OCI-LY3 (cell line): ENCODE measurements at regions not wholly inside any gene's neighbourhood (a gene's known extent, or its start where the extent isn't known, plus 50 kb on each side); places are given as distances from the start of the nearest gene placed in this dataset.

Experiments
- H2AFZ ChIP-seq: fragments of 200-600, 300-600 bp; shearing (Covaris generic); 2 replicates; pipeline ENCODE4 v1.6.0; 2014; ENCODE audit warnings: antibody characterized with exemption, low read depth, low read length
- H3K27ac ChIP-seq: fragments of 200-600, 300-600 bp; sonication (generic); 2 replicates; pipeline ENCODE4 v1.5.1; 2014; ENCODE audit warnings: mild to moderate bottlenecking, low read length, moderate library complexity, mixed read lengths
- H3K27me3 ChIP-seq: fragments of 200-600, 300-600 bp; sonication (generic); 2 replicates; pipeline ENCODE4 v1.6.1; 2014; ENCODE audit warnings: low read depth, low read length, mixed read lengths
- H3K36me3 ChIP-seq: fragments of 200-600, 300-600 bp; sonication (generic); replicated peaks from 2 replicates; pipeline ENCODE3; 2014; ENCODE audit warnings: low read depth, low read length, mixed read lengths
- H3K4me1 ChIP-seq: fragments of 300-600, 200-600 bp; sonication (generic); 2 replicates; pipeline ENCODE4 v1.6.1; 2014; ENCODE audit warnings: low read length, mixed read lengths
- H3K4me2 ChIP-seq: fragments of 200-600, 300-600 bp; sonication (generic); 2 replicates; pipeline ENCODE4 v1.6.1; 2014; ENCODE audit warnings: low read length, mixed read lengths
- H3K4me3 ChIP-seq: fragments of 300-600, 200-600 bp; sonication (generic); 2 replicates; pipeline ENCODE4 v1.5.1; 2014; ENCODE audit warnings: antibody characterized with exemption, mild to moderate bottlenecking, low read length, moderate library complexity
- H3K79me2 ChIP-seq: fragments of 300-600, 200-600 bp; shearing (Covaris generic); 2 replicates; pipeline ENCODE4 v1.6.1; 2014; ENCODE audit warnings: mild to moderate bottlenecking, low read length, mixed read lengths
- H3K9ac ChIP-seq: fragments of 300-600, 200-600 bp; shearing (Covaris generic); 2 replicates; pipeline ENCODE4 v1.6.0; 2014; ENCODE audit warnings: mild to moderate bottlenecking, low read length, moderate library complexity
- H3K9me3 ChIP-seq: fragments of 200-600, 300-600 bp; shearing (Covaris generic); 2 replicates; pipeline ENCODE4 v1.6.1; 2014; ENCODE audit warnings: low read length, mixed read lengths; ENCODE audit not compliant: insufficient read depth
- H4K20me1 ChIP-seq: fragments of 200-600, 300-600 bp; sonication (generic); 2 replicates; pipeline ENCODE4 v1.6.1; 2016; ENCODE audit warnings: low read length, mixed read lengths; ENCODE audit not compliant: insufficient read depth
- EZH2phosphoT487 ChIP-seq: fragments of 200-600 bp; shearing (Covaris generic); IDR thresholded peaks from 2 replicates; pipeline ENCODE4 v1.6.1; 2018; ENCODE audit warnings: antibody characterized with exemption, mixed run types, low read depth
- TF ChIP-seq, protein P1 (sequence below): fragments of 200-600, 300-600 bp; sonication (generic); IDR thresholded peaks from 2 replicates; pipeline ENCODE4 v1.5.1; 2014; ENCODE audit warnings: antibody characterized with exemption, low read length, low read depth

DNA sequence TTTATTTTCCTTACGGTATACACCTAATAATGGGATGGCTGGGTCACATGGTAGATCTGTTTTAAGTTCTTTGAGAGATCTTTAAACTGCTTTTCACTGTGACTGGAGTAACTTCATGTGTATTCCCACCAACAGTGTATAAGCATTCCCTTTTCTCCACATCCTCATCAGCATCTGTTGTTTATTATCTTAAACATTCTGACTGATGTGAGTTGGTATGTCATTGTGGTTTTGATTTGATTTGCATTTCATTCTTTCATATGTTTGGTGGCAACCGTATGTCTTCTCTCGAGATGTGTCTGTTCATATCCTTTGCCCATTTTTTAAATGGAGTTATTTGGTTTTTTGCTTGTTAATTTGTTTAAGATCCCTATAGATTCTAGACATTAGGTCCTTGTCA, 114.8 kb downstream of the DDX3Y start:
- TF ChIP-seq, protein P1, sequence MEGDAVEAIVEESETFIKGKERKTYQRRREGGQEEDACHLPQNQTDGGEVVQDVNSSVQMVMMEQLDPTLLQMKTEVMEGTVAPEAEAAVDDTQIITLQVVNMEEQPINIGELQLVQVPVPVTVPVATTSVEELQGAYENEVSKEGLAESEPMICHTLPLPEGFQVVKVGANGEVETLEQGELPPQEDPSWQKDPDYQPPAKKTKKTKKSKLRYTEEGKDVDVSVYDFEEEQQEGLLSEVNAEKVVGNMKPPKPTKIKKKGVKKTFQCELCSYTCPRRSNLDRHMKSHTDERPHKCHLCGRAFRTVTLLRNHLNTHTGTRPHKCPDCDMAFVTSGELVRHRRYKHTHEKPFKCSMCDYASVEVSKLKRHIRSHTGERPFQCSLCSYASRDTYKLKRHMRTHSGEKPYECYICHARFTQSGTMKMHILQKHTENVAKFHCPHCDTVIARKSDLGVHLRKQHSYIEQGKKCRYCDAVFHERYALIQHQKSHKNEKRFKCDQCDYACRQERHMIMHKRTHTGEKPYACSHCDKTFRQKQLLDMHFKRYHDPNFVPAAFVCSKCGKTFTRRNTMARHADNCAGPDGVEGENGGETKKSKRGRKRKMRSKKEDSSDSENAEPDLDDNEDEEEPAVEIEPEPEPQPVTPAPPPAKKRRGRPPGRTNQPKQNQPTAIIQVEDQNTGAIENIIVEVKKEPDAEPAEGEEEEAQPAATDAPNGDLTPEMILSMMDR: no peak
- no peak for TF ChIP-seq EZH2phosphoT487
- H4K20me1 ChIP-seq: no peaks in the 10 kb centered on the region
- H3K27ac ChIP-seq: no peak overlapping the region
- H3K27me3 ChIP-seq: no peaks in the 10 kb centered on the region
- no peak overlapping the region for H3K9ac ChIP-seq
- no peak overlapping the region for H3K4me3 ChIP-seq
- no peaks in the 10 kb centered on the region for H3K36me3 ChIP-seq
- H2AFZ ChIP-seq: no peak overlapping the region
- H3K4me1 ChIP-seq: peaks cover 51% of the 10 kb centered on the region
- 0 out of 2 replicates have a peak overlapping the region, but pooled peaks have one; percentile 48 for H3K4me2 ChIP-seq
- no peaks in the 10 kb centered on the region for H3K79me2 ChIP-seq
- H3K9me3 ChIP-seq: no peaks in the 10 kb centered on the region

DNA sequence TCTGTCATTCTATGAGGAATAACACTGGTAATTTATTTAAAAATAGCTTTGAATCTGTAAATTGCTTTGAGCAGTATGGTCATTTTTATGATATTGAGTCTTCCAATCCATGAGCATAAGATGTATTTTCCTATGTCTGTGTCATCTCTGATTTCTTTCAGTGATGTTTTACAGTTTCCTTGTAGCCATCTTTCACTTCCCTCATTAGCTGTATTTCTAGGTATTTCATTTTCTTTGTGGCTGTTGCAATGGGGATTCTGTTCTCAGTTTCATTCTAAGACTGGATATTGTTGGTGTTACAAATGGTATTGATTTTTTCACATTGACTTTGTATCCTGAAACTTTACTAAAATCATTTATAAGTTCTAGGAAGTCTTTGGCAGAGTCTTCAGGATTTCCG, 116.2 kb downstream of the DDX3Y start:
- no peaks in the 10 kb centered on the region for H3K79me2 ChIP-seq
- no peak overlapping the region for H3K9ac ChIP-seq
- H3K4me3 ChIP-seq: no peak overlapping the region
- H3K4me2 ChIP-seq: peak overlapping the region; percentile 48; the same call in 1 of the 2 replicates
- H3K4me1 ChIP-seq: peaks cover 44% of the 10 kb centered on the region
- H3K9me3 ChIP-seq: no peaks in the 10 kb centered on the region
- no peak for TF ChIP-seq EZH2phosphoT487
- TF ChIP-seq, protein P1: no peak
- no peaks in the 10 kb centered on the region for H3K27me3 ChIP-seq
- peak overlapping the region; percentile 58 for H3K27ac ChIP-seq
- no peaks in the 10 kb centered on the region for H4K20me1 ChIP-seq
- no peaks in the 10 kb centered on the region for H3K36me3 ChIP-seq
- H2AFZ ChIP-seq: no peak overlapping the region

DNA sequence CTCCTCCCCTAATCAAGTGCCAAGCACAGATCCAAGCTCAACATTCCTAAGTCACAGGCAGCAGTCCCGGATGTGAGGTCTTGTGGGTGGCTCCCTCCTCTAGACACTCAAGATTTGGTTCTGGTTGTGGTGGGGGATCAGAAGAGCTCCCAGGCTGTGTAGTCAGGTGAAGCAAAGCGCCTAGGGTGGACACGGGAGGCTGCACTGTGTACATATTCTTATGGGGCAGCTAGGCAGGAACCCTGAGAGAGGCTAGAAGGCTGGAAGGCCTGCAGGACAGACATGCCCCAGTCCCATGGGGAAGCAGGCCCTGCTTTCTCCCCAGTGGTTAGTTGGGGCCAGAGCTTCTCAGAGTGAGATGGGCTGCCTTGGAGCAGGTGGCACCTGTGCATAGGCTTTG, 118.9 kb downstream of the DDX3Y start:
- Histone ChIP-seq H3K27me3 (no peaks in the 10 kb centered on the region), H2AFZ (no peak overlapping the region), H3K4me1 (peaks cover 36% of the 10 kb centered on the region), H3K79me2 (no peaks in the 10 kb centered on the region), H3K4me2 (no peak overlapping the region), H3K27ac (no peak overlapping the region), H3K9ac (no peak overlapping the region), H3K36me3 (no peaks in the 10 kb centered on the region), H3K9me3 (no peaks in the 10 kb centered on the region), H4K20me1 (no peaks in the 10 kb centered on the region), H3K4me3 (no peak overlapping the region)
- TF ChIP-seq EZH2phosphoT487: no peak
- TF ChIP-seq, protein P1: no peak

DNA sequence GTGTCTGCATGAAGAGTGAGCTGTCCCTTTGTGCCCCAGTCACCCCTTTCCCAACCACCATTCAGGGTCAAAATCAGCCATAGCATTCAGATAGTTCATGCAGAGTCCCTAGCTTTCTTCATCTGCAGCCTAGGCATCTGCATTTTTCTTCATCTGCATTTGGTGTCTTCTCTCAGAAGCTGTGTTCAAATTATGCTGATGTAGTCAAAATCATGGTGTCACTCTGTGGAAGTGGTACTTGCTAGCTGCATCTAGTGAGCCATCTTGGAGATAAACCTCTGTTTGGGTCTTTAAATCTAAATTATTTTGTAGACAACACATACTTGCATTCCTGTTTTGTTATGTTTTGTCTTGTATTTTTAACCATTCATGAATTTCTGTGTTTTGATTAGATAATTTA, 119.8 kb downstream of the DDX3Y start:
- no peak overlapping the region for H3K4me3 ChIP-seq
- H4K20me1 ChIP-seq: no peaks in the 10 kb centered on the region
- no peaks in the 10 kb centered on the region for H3K79me2 ChIP-seq
- no peak overlapping the region for H3K4me2 ChIP-seq
- peaks cover 34% of the 10 kb centered on the region for H3K4me1 ChIP-seq
- H3K27ac ChIP-seq: no peak overlapping the region
- no peak overlapping the region for H3K9ac ChIP-seq
- no peak overlapping the region for H2AFZ ChIP-seq
- no peaks in the 10 kb centered on the region for H3K9me3 ChIP-seq
- no peaks in the 10 kb centered on the region for H3K27me3 ChIP-seq
- H3K36me3 ChIP-seq: no peaks in the 10 kb centered on the region
- TF ChIP-seq, protein P1: no peak
- TF ChIP-seq EZH2phosphoT487: no peak
